ENCODE measurements at regions not wholly inside any gene's neighbourhood (a gene's known extent, or its start where the extent isn't known, plus 50 kb on each side); places are given as distances from the start of the nearest gene placed in this dataset.
"Not testable (repeated sequence)": the region's sequence is repeated elsewhere in the genome, so short reads cannot be mapped to it uniquely, and the experiment has no call there.

GRCh38 chrX:104513162-104513561 lies 52.8 kb upstream of the IL1RAPL2 start:
- DNase-seq (ENCODE audit: low read depth), result no peak

DNA sequence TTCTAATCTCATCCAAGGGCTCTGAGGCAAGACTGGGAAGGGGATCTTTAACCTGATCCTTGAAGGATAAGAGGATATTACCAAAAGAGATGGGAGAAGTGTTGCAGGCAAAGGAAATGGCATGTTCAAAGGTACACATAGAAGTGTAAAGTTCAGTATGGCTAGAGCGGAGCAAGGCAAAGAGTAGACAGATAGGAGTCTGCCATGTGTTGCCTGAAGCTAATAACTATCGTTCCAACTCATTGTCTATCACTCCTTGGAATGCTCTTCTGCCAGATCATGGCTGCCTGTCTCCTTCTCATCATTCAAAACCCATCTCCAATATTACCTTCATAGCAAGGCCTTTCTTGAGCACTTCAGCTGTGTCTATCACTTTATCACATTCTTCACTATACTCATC lies 55.2 kb upstream of the IL1RAPL2 start:
- no peak for DNase-seq (ENCODE audit: low read depth)

GRCh38 chrX:104502460-104502859 lies 63.5 kb upstream of the IL1RAPL2 start:
- DNase-seq (ENCODE audit: low read depth), result no peak

- no peak for DNase-seq (ENCODE audit: low read depth)
Observed at GRCh38 chrX:104488811-104489210, 77.2 kb upstream of the IL1RAPL2 start.

- no peak for DNase-seq (ENCODE audit: low read depth)
Observed at GRCh38 chrX:104486691-104487090, 79.3 kb upstream of the IL1RAPL2 start.

- no peak for DNase-seq (ENCODE audit: low read depth)
Observed at GRCh38 chrX:104482757-104483156, 83.2 kb upstream of the IL1RAPL2 start.

GRCh38 chrX:104469771-104470170 lies 96.2 kb upstream of the IL1RAPL2 start:
- DNase-seq (ENCODE audit: low read depth), result no peak

GRCh38 chrX:104459796-104460195 lies 106.2 kb upstream of the IL1RAPL2 start:
- no peak for DNase-seq (ENCODE audit: low read depth)

- DNase-seq (ENCODE audit: low read depth), result not testable (repeated sequence)
Observed at GRCh38 chrX:104457130-104457529, 108.9 kb upstream of the IL1RAPL2 start.

DNA sequence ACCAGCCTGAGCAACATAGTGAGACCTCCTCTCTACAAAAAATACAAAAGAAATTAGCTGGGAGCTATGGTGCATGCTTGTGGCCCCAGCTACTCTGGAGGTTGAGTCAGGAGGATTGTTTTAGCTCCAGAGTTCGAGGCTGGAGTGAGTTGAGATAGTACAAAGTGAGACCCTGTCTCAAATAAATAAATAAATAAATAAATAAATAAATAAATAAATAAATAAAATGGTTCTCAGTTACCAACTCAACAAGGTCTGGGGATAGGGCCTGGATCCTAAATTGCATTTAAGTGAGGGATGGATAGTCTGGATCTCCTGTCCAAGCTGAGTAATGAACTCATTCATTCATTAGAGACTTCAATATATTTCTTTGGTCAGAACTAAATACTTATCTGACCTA lies 115.7 kb upstream of the IL1RAPL2 start:
- DNase-seq (ENCODE audit: low read depth), result no peak

DNA sequence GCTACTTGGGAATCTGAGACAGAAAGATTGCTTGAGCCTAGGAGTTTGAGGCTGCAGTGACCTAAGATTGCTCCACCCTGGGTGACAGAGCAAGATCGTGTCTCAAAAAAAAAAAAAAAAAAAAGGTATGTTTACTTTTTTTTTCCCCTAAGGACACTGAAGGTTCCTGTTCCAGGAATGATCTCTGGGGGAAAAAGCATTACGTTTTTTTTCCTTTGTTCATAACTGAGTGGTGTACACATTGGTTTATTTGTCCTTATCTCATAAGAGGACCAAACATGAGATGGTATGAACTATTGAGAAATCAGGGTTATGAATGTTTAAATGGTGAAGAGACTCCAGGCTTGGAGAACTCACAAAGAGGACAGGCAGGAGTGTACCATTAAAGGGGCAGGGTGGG lies 120.4 kb upstream of the IL1RAPL2 start:
- DNase-seq (ENCODE audit: low read depth), result no peak

- DNase-seq (ENCODE audit: low read depth), result no peak
Observed at GRCh38 chrX:104435249-104435648, 130.8 kb upstream of the IL1RAPL2 start.

GRCh38 chrX:104432321-104432720 lies 133.7 kb upstream of the IL1RAPL2 start:
- no peak for DNase-seq (ENCODE audit: low read depth)

GRCh38 chrX:104430742-104431119 lies 135.3 kb upstream of the IL1RAPL2 start:
- no peak for DNase-seq (ENCODE audit: low read depth)

- no peak for DNase-seq (ENCODE audit: low read depth)
Observed at GRCh38 chrX:104430072-104430741, 135.8 kb upstream of the IL1RAPL2 start.

DNA sequence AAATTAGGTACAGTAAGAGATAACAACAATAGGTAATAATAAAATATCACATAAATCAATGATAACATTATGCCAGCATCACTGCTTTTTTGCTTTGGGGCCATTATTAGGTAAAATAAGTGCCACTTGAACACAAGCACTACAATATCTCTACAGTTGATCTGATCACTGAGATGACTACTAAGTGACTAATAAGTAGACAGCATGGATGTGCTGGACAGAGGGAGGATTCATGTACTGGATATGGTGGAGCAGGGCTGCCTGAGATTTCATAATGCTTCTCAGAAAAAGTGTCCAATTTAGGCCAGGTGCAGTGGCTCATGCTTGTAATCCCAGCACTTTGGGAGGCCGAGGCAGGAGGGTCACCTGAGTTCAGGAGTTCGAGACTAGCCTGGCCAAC lies 137.8 kb upstream of the IL1RAPL2 start:
- DNase-seq (ENCODE audit: low read depth), result no peak

DNA sequence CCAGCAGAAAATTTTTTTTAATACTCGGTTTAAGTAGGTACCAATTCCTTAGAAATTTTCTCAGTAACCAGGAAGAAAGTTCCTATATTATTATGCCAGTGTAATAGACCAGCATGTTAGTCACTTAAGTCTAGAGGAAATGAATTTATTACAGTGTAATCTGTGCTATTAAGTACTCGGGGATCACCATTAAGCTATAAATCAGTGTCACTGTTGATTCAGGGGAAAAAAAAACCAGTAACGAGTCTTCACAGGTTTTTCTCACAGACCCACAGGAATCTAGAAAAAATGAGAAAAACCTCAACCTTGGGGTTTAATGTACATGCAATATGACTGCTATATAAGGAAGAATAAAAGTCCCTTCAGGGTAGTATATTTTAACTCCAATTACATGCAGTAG lies 138.3 kb upstream of the IL1RAPL2 start:
- DNase-seq (ENCODE audit: low read depth), result no peak

DNA sequence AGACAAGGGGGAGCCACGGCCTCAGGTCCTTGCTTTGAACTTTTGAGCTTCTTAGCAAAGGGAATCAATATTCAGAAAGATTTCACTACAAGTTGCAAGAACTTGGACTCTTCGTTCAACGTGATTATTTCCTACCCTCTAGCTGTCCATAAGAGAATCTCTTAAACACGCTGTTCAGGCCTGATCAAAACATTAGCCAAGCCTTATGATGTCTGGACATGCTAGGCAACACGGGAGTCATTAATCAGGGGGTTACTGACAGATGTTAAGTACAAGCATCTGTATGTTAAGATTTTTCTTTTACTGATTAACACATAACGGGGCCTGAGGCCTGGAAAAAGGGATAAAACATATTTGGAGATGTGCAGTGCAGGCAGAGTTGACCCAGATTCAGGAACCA lies 138.9 kb upstream of the IL1RAPL2 start:
- DNase-seq (ENCODE audit: low read depth), result no peak

GRCh38 chrX:104420907-104421306 lies 145.1 kb upstream of the IL1RAPL2 start:
- DNase-seq (ENCODE audit: low read depth), result no peak

DNA sequence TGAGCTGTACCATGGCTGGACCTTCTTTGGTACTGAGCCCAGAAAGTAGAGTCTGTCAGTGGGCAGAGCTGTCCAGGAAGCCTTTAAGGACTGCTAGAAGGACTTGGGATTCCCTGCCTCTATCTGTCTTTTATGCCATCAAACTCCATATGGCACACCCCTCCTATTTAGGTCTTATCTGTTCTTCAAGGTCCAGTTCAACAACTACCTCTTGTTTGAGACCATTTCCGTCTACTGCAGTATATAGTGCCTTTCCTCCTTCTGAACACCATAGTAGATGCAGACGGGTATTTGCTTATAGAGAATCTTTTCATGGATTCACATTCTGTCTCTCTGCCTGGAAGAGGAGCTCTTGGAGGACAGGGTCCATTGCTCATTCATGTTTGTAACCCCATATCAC lies 146.1 kb upstream of the IL1RAPL2 start:
- DNase-seq (ENCODE audit: low read depth), result no peak

- DNase-seq (ENCODE audit: low read depth), result no peak
Observed at GRCh38 chrX:104419211-104419610, 146.8 kb upstream of the IL1RAPL2 start.

GRCh38 chrX:104411800-104412199 lies 154.2 kb upstream of the IL1RAPL2 start:
- DNase-seq (ENCODE audit: low read depth), result no peak

- no peak for DNase-seq (ENCODE audit: low read depth)
Observed at GRCh38 chrX:104400387-104400786, 145.7 kb upstream of the ESX1 start.

DNA sequence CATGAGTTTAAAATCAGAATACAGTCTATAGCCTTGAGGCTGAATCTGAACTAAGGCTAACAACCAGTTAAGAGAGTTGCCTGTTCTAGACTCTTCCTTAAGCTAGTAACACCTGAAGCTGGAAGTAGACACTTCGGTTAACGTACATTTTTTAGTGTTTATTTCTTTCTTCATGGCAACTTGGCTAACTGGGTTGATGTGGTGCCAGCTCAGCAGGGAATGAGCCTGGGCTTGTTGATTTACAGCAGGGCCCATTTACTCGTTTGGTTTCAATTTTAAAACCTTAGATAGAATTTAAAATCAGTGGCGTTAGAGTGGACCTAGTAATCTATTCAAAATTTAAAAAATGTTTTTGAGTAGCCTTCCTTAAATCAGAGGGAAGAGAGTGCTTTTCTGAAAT lies 137.6 kb upstream of the ESX1 start:
- no peak for DNase-seq (ENCODE audit: low read depth)

DNA sequence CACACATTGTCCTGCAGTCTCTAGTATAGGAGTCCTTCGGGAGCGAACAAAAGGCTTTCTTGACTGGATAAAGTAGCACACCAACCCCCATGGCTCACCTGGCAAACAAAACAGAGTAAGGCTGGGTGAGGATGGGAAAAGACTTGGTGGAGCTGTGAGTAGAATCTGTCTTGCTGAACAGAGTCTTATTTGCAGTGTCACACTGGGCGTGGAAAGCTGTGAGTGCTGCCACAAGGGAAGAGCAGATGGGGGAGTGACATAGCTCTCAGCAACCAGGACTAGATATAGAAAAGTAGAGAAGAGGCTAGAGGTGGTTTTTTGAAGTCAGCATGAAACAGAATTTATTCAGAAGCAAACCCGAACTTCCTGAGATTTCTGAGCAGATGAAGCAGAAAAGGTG lies 137.2 kb upstream of the ESX1 start:
- no peak for DNase-seq (ENCODE audit: low read depth)
